Adrenal gland (tissue), 9 donors: ENCODE measurements at regions not wholly inside any gene's neighbourhood (a gene's known extent, or its start where the extent isn't known, plus 50 kb on each side); places are given as distances from the start of the nearest gene placed in this dataset.

ENCODE experiments used
- DNase-seq, 7 donors: peaks; one replicate each; pipeline ENCODE4 v3.0.0-alpha.2; 2019 to 2020
- H3K27ac ChIP-seq, 5 donors: fragments of 200-600 bp; sonication (generic) in 4 of 5; 1 replicate in 3 of 5; 2 replicates in 2 of 5; pipeline versions ENCODE4 v1.5.1 to v1.8.0; 2016 to 2020; ENCODE audit warnings: mild to moderate bottlenecking in 1 of 5
- H3K27me3 ChIP-seq: fragments of 200-600 bp; 2 replicates; pipeline ENCODE4 v1.8.0; 2021
- H3K36me3 ChIP-seq, 2 donors: fragments of 200-600 bp; replicated peaks in 1 of 2; 1 replicate in 1 of 2; 2 replicates in 1 of 2; pipeline versions ENCODE4 v1.5.1 to v1.8.0; 2018 to 2022
- H3K4me1 ChIP-seq, 2 donors: fragments of 200-600 bp; replicated peaks in 1 of 2; 1 replicate in 1 of 2; 2 replicates in 1 of 2; pipeline versions ENCODE4 v1.5.1 to v1.8.0; 2018 to 2021
- H3K4me3 ChIP-seq, 4 donors: fragments of 200-600 bp; sonication (generic) in 3 of 4; one replicate each; pipeline ENCODE4 v1.5.1; 2016 to 2018
- H3K9me3 ChIP-seq, 3 donors: fragments of 200-600 bp; sonication (generic) in 1 of 3; replicated peaks in 1 of 3; 1 replicate in 2 of 3; 2 replicates in 1 of 3; pipeline versions ENCODE4 v1.5.1 to v1.8.0; 2016 to 2021
- CTCF ChIP-seq, 6 experiments: fragments of 450-650 bp in 4 of 6; fragments of 200-600 bp in 2 of 6; sonication (generic) in 1 of 6; IDR thresholded peaks; 1 replicate in 5 of 6; 2 replicates in 1 of 6; pipeline versions ENCODE4 v1.5.1 to v1.8.0; 2016 to 2021; ENCODE audit warnings: antibody characterized with exemption in 6 of 6, mild to moderate bottlenecking in 2 of 6, moderate library complexity in 1 of 6
- POLR2A ChIP-seq, 2 donors: fragments of 450-650 bp; IDR thresholded peaks; one replicate each; pipeline ENCODE4 v1.6.1; 2017; ENCODE audit warnings: antibody characterized with exemption in 2 of 2, mild to moderate bottlenecking in 2 of 2, moderate library complexity in 1 of 2
- WGBS, 4 donors: extraction: QIAGEN DNeasy Blood & Tissue Kit in 2 of 4; methylation state at CpG; one replicate each; pipeline versions ENCODE4 v1.1.5 to v1.1.7; 2013 to 2017; 5-methylcytosine and 5-hydroxymethylcytosine counted together
- intact Hi-C, 2 donors: fragments of 100-400 bp; cut with DNase I; formaldehyde crosslinking; loops; one replicate each; pipeline versions ENCODE4 v1.14.1 to v1.15.0; 2022 to 2023
- donor health status: healthy with polysubstance abuse.
- donor health status: Bipolar disorder and iron deficiency.
- donor health status: DM: yes; HTN: yes; CAD: no.
- donor health status: DM: no; HTN: no; CAD: no.
- donor health status: DM: no; HTN: no; CAD: no.

- H3K4me3 ChIP-seq = no peak overlapping the region
- no peak for TF ChIP-seq CTCF (IDR thresholded peaks at IDR 0.05)
- TF ChIP-seq POLR2A (IDR thresholded peaks at IDR 0.05) = no peak
- intact Hi-C loops = no loop called here
These were observed 52.8 kb upstream of the CD302 start for GRCh38 chr2:159850789-159851188.

GRCh38 chr2:159849160-159849813 lies 51.3 kb upstream of the CD302 start:
- 81 to 92% (median 90%) methylated on average over 3 of the region's 3 CpGs for WGBS, 4 donors
- Histone ChIP-seq H3K4me1 (no peaks in the 10 kb centered on the region), H3K9me3 (no peaks in the 10 kb centered on the region), H3K27me3 (no peaks in the 10 kb centered on the region), H3K4me3 (no peak overlapping the region), H3K36me3 (no peaks in the 10 kb centered on the region), H3K27ac (no peak overlapping the region)
- no peak for TF ChIP-seq CTCF (IDR thresholded peaks at IDR 0.05)
- TF ChIP-seq POLR2A (IDR thresholded peaks at IDR 0.05) = no peak
- no peak for DNase-seq
- intact Hi-C loops = no loop called here

More at GRCh38 chr2:159850789-159851188, 52.8 kb upstream of the CD302 start:
- no peak for DNase-seq
- H3K4me1 ChIP-seq = no peaks in the 10 kb centered on the region
- H3K27me3 ChIP-seq = no peaks in the 10 kb centered on the region
- no peaks in the 10 kb centered on the region for H3K9me3 ChIP-seq
- no peak overlapping the region for H3K27ac ChIP-seq
- no peaks in the 10 kb centered on the region for H3K36me3 ChIP-seq
